ENCODE measurements at regions not wholly inside any gene's neighbourhood (a gene's known extent, or its start where the extent isn't known, plus 50 kb on each side); places are given as distances from the start of the nearest gene placed in this dataset.

DNA sequence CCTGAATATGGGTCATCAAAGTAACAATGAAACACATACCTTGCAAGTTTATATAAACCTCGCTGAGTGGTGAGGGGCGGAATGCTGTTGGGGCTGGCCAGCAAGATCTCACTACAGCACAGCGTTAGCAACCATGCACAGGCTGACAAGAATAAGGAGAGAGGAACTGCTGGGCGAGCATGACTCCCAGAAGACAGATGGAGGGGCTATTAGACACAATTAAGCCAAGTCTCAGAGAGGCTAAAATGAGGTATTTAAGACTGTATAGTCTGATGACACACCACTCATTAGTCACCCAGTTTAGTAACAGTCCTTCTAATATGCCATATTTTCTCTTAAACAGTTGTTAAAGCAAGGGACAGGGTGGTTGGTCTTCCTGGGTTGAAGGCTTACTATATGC lies 340.2 kb upstream of the NR5A2 start:
- H3K36me3 ChIP-seq (ENCODE audit: control insufficient read depth, insufficient read depth, low read length): no peaks in the 10 kb centered on the region
- H3K9me3 ChIP-seq (ENCODE audit: control insufficient read depth, insufficient read depth, low read length): no peaks in the 10 kb centered on the region
- WGBS (ENCODE audit: insufficient coverage, insufficient read length): no CpG with 5 or more reads among the region's 4 CpGs
- no peak overlapping the region for H3K27ac ChIP-seq (ENCODE audit: low read length)
- DNase-seq (ENCODE audit: low read depth, low spot score): no peak
- H3K4me1 ChIP-seq (ENCODE audit: control insufficient read depth, insufficient read depth, low read length): peaks cover 2% of the 10 kb centered on the region; the same call in 1 of the 2 replicates
- H3K27me3 ChIP-seq (ENCODE audit: control insufficient read depth, insufficient read depth, low read length): no peaks in the 10 kb centered on the region
- H3K4me3 ChIP-seq (ENCODE audit: low read length): no peak overlapping the region

DNA sequence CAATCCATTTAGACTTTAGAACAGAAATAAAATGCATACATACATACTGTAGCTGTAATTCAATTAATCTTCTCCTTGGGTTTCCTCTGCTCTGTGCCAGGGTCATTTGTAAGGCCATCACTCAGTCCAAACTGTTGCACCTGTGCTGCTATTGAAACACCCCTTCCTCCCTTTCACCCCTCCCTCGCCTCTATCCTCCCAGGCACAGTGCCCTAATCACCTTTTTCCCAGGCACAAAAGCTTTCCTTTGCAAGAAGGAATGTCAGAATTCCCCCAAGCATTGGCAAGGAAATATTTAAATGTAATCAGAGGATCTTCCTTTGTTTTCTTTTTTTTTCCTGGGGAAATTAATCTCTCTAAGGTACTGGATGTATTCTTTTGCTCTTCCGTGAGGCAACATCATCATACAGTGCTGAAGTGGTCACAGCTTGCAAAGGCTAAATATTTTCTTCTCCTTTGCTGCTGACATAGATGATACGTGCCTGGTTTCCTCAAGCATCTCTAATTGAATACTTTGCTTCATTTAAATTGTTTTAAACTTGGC lies 339.3 kb upstream of the NR5A2 start:
- H3K4me1 ChIP-seq (ENCODE audit: control insufficient read depth, insufficient read depth, low read length): peaks cover 2% of the 10 kb centered on the region; the same call in 1 of the 2 replicates
- no CpG with 5 or more reads among the region's 3 CpGs for whole genome bisulfite sequencing (ENCODE audit: insufficient coverage, insufficient read length)
- DNase-seq (ENCODE audit: low read depth, low spot score): no peak
- no peak overlapping the region for H3K27ac ChIP-seq (ENCODE audit: low read length)
- no peaks in the 10 kb centered on the region for H3K27me3 ChIP-seq (ENCODE audit: control insufficient read depth, insufficient read depth, low read length)
- no peak overlapping the region for H3K4me3 ChIP-seq (ENCODE audit: low read length)
- H3K9me3 ChIP-seq (ENCODE audit: control insufficient read depth, insufficient read depth, low read length): no peaks in the 10 kb centered on the region
- H3K36me3 ChIP-seq (ENCODE audit: control insufficient read depth, insufficient read depth, low read length): no peaks in the 10 kb centered on the region

DNA sequence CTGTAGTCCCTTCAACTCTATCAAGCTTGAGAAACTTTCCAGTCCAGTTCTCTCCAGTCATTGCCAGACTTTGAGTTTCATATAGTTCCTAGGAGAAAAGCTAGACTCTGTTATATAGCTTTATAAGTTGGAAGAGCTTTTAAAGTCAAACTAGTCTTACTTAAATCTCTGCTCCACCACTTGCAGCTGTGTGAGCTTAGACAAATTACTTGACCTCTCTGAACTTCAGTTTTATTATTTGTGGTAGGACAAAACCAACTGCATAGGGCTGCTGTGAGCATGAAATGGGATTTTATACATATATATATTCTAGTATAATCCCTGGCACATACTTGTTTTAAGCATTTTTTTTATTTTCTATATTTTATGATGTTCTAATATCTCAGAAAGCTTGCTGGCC lies 338.7 kb upstream of the NR5A2 start:
- Histone ChIP-seq H3K36me3 (ENCODE audit: control insufficient read depth, insufficient read depth, low read length) (no peaks in the 10 kb centered on the region), H3K4me1 (ENCODE audit: control insufficient read depth, insufficient read depth, low read length) (peaks cover 2% of the 10 kb centered on the region; the same call in 1 of the 2 replicates), H3K27ac (ENCODE audit: low read length) (no peak overlapping the region), H3K27me3 (ENCODE audit: control insufficient read depth, insufficient read depth, low read length) (no peaks in the 10 kb centered on the region), H3K9me3 (ENCODE audit: control insufficient read depth, insufficient read depth, low read length) (no peaks in the 10 kb centered on the region), H3K4me3 (ENCODE audit: low read length) (no peak overlapping the region)
- DNase-seq (ENCODE audit: low read depth, low spot score): no peak

DNA sequence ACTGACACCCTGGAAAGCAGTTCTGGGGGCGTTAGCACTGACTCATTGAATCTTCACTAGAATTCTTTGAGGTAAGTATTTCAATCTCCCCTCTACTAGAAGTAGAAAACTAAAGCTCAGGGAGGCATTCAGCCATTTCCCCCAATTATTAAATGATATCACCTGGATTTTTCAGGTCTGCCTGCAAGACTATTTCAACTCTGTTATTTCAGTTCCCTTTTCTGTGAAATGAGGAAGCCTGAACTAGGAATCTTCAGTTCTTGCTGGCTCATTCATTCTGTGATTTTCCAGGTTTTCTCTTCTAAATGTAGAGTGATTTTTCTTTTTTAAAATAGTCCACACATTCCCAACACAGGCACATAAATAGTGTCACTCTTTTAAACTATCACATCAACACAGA lies 337.0 kb upstream of the NR5A2 start:
- Histone ChIP-seq H3K27ac (ENCODE audit: low read length) (no peak overlapping the region), H3K9me3 (ENCODE audit: control insufficient read depth, insufficient read depth, low read length) (no peaks in the 10 kb centered on the region), H3K36me3 (ENCODE audit: control insufficient read depth, insufficient read depth, low read length) (no peaks in the 10 kb centered on the region), H3K4me1 (ENCODE audit: control insufficient read depth, insufficient read depth, low read length) (peaks cover 2% of the 10 kb centered on the region; the same call in 1 of the 2 replicates), H3K4me3 (ENCODE audit: low read length) (no peak overlapping the region), H3K27me3 (ENCODE audit: control insufficient read depth, insufficient read depth, low read length) (no peaks in the 10 kb centered on the region)
- DNase-seq (ENCODE audit: low read depth, low spot score): no peak
- no CpG with 5 or more reads among the region's 1 CpG for WGBS (ENCODE audit: insufficient coverage, insufficient read length)

DNA sequence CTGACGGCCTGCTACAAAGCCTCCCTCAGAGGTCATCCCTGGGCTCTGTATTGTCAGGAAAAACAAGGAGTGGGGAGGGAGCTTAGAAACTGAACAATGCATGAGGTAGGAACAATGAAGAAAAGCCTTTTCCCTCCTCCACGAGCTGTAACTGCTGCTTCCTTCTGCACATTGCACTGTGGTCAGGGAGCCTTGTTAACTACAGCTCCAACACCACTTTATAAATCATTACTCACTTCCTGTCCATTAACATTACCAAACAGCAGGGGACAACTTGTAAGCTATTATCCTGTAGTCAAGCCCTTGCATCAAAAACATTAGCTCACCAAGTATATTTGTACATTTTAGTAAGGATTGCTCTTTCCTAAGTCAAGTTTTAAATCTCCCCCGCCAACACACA lies 336.0 kb upstream of the NR5A2 start:
- Histone ChIP-seq H3K36me3 (ENCODE audit: control insufficient read depth, insufficient read depth, low read length) (no peaks in the 10 kb centered on the region), H3K27me3 (ENCODE audit: control insufficient read depth, insufficient read depth, low read length) (no peaks in the 10 kb centered on the region), H3K27ac (ENCODE audit: low read length) (no peak overlapping the region), H3K4me3 (ENCODE audit: low read length) (no peak overlapping the region), H3K4me1 (ENCODE audit: control insufficient read depth, insufficient read depth, low read length) (peaks cover 2% of the 10 kb centered on the region; the same call in 1 of the 2 replicates), H3K9me3 (ENCODE audit: control insufficient read depth, insufficient read depth, low read length) (no peaks in the 10 kb centered on the region)
- no peak for DNase-seq (ENCODE audit: low read depth, low spot score)
- WGBS (ENCODE audit: insufficient coverage, insufficient read length): 100% methylated on average over 1 of the region's 3 CpGs

DNA sequence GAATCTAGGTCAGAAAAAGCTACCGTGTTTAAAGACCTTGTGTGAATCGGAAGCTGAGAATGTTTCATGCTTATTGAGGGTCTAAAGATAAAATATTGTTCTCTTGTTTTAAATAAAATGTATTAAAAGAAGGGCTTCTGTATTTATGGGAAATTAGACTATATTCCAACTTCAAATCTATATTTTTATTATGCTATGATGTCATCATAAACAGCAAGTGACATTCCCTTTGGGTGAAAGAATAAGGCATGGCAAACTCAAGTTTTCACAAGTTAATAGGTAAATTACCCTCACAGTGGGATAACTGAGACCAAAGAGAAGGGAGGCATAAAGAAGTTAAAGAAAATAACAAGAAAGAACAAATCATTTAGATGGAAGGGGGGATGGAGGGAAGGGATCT lies 333.8 kb upstream of the NR5A2 start:
- DNase-seq (ENCODE audit: low read depth, low spot score): no peak
- H3K4me1 ChIP-seq (ENCODE audit: control insufficient read depth, insufficient read depth, low read length): no peaks in the 10 kb centered on the region; the same call in 1 of the 2 replicates
- no peak overlapping the region for H3K4me3 ChIP-seq (ENCODE audit: low read length)
- H3K9me3 ChIP-seq (ENCODE audit: control insufficient read depth, insufficient read depth, low read length): no peaks in the 10 kb centered on the region
- H3K27me3 ChIP-seq (ENCODE audit: control insufficient read depth, insufficient read depth, low read length): no peaks in the 10 kb centered on the region
- no peaks in the 10 kb centered on the region for H3K36me3 ChIP-seq (ENCODE audit: control insufficient read depth, insufficient read depth, low read length)
- H3K27ac ChIP-seq (ENCODE audit: low read length): no peak overlapping the region
- no CpG with 5 or more reads among the region's 2 CpGs for WGBS (ENCODE audit: insufficient coverage, insufficient read length)

DNA sequence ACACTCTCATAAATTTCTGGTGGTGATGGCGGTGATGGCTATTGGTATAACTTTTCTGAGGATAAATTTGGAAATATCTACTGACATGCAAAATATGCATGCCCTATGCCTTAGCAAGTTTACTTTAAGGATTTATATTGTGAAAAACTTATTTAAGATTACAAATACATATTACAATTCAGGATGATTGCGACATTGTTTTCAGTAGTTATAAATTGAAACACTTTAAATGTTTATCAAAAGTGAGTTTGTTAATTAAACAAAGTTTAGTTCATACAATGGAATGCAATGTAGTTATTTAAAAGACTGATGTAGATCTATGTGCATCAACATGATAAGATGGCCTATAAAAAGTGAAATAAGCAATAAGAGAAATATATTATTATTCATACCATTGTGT lies 331.3 kb upstream of the NR5A2 start:
- Histone ChIP-seq H3K36me3 (ENCODE audit: control insufficient read depth, insufficient read depth, low read length) (no peaks in the 10 kb centered on the region), H3K4me1 (ENCODE audit: control insufficient read depth, insufficient read depth, low read length) (no peaks in the 10 kb centered on the region; the same call in 1 of the 2 replicates), H3K27me3 (ENCODE audit: control insufficient read depth, insufficient read depth, low read length) (no peaks in the 10 kb centered on the region), H3K9me3 (ENCODE audit: control insufficient read depth, insufficient read depth, low read length) (no peaks in the 10 kb centered on the region), H3K27ac (ENCODE audit: low read length) (no peak overlapping the region), H3K4me3 (ENCODE audit: low read length) (no peak overlapping the region)
- DNase-seq (ENCODE audit: low read depth, low spot score): no peak
- no CpG with 5 or more reads among the region's 2 CpGs for WGBS (ENCODE audit: insufficient coverage, insufficient read length)

DNA sequence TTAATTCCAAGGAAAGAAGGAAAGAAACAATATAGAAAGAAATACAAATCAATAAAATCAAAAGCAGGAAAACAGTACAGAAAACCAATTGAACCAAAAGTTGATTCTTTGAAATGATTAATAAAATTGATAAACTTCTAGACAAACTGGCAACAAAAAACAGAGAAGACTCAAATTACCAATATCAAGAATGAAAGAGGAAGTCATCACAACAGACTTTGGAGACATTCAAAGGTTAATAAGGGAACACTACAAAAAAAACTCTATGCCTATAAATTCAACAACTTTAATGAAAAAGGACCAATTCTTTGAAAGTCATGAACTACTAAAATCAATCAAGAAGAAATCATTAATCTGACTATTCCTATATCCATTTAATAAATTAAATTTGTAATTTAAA lies 329.3 kb upstream of the NR5A2 start:
- DNase-seq (ENCODE audit: low read depth, low spot score): no peak
- no peaks in the 10 kb centered on the region for H3K4me1 ChIP-seq (ENCODE audit: control insufficient read depth, insufficient read depth, low read length)

DNA sequence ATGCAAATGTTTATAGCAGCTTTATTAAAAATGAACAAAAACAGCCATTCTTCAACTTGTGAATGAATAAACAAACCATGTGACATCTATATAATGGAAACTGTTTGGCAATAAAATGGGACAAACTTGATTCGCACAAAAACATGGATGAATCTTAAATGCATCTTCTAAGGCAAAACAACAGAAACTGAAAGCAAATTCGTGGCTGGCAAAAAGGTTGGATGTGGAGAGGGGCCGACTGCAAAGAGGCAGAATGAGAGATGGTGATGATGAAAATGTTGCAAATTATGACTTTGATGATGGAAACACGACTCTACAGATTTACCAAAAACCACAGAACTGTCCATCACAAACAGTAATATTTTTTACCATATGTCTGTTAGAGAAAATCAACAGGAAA lies 327.0 kb upstream of the NR5A2 start:
- no peaks in the 10 kb centered on the region for H3K4me1 ChIP-seq (ENCODE audit: control insufficient read depth, insufficient read depth, low read length)
- H3K4me3 ChIP-seq (ENCODE audit: low read length): no peak overlapping the region
- no peak overlapping the region for H3K27ac ChIP-seq (ENCODE audit: low read length)
- H3K9me3 ChIP-seq (ENCODE audit: control insufficient read depth, insufficient read depth, low read length): no peaks in the 10 kb centered on the region
- no CpG with 5 or more reads among the region's 4 CpGs for WGBS (ENCODE audit: insufficient coverage, insufficient read length)
- DNase-seq (ENCODE audit: low read depth, low spot score): no peak
- H3K36me3 ChIP-seq (ENCODE audit: control insufficient read depth, insufficient read depth, low read length): no peaks in the 10 kb centered on the region
- no peaks in the 10 kb centered on the region for H3K27me3 ChIP-seq (ENCODE audit: control insufficient read depth, insufficient read depth, low read length)

More for the DNA sequence above, 329.3 kb upstream of the NR5A2 start:
- no peaks in the 10 kb centered on the region for H3K9me3 ChIP-seq (ENCODE audit: control insufficient read depth, insufficient read depth, low read length)
- no peak overlapping the region for H3K27ac ChIP-seq (ENCODE audit: low read length)
- no peak overlapping the region for H3K4me3 ChIP-seq (ENCODE audit: low read length)
- no peaks in the 10 kb centered on the region for H3K36me3 ChIP-seq (ENCODE audit: control insufficient read depth, insufficient read depth, low read length)
- H3K27me3 ChIP-seq (ENCODE audit: control insufficient read depth, insufficient read depth, low read length): no peaks in the 10 kb centered on the region

DNA sequence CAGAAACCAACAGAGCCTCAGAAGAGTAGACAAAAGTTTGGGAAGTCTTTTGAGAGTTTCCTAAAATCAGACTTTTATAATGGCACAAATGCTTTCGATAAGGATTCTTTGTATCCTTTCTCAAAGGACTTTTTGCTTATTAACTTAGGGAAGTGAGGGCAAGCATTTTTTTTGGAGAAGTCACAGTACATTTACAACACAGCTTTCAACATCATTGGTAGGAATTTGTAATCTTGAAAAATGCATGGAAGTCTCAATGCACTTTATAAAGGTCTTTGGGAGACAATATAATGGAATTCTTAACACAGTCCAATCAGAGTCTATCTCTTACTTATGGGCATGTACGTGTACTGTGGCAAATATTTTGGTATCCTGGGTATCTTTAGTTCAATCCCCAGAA lies 325.8 kb upstream of the NR5A2 start:
- no peaks in the 10 kb centered on the region for H3K4me1 ChIP-seq (ENCODE audit: control insufficient read depth, insufficient read depth, low read length)
- no CpG with 5 or more reads among the region's 2 CpGs for WGBS (ENCODE audit: insufficient coverage, insufficient read length)
- DNase-seq (ENCODE audit: low read depth, low spot score): no peak
- no peak overlapping the region for H3K27ac ChIP-seq (ENCODE audit: low read length)
- no peaks in the 10 kb centered on the region for H3K27me3 ChIP-seq (ENCODE audit: control insufficient read depth, insufficient read depth, low read length)
- no peaks in the 10 kb centered on the region for H3K36me3 ChIP-seq (ENCODE audit: control insufficient read depth, insufficient read depth, low read length)
- H3K4me3 ChIP-seq (ENCODE audit: low read length): no peak overlapping the region
- H3K9me3 ChIP-seq (ENCODE audit: control insufficient read depth, insufficient read depth, low read length): no peaks in the 10 kb centered on the region

DNA sequence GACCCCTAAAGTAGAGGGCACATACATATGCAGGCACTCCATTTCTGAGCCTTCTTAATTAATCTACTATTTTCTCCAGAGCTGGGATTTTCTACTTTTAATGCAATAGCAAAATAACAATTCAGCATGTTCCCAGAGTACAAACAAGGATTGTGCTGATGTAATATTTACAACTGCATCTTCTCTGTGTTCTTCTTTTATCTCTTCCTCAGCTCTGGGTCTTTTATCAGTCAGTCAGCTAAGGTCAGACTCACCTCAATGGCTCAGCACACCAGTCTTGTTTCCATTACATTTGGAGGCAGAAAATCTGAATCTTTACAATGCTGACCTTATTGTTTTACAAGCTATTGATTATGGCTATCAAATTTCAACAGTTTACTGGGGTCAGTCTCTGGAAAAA lies 323.3 kb upstream of the NR5A2 start:
- Histone ChIP-seq H3K4me3 (ENCODE audit: low read length) (no peak overlapping the region), H3K36me3 (ENCODE audit: control insufficient read depth, insufficient read depth, low read length) (no peaks in the 10 kb centered on the region)
- no peak for DNase-seq (ENCODE audit: low read depth, low spot score)

More for the DNA sequence above, 323.3 kb upstream of the NR5A2 start:
- no peaks in the 10 kb centered on the region for H3K9me3 ChIP-seq (ENCODE audit: control insufficient read depth, insufficient read depth, low read length)
- H3K4me1 ChIP-seq (ENCODE audit: control insufficient read depth, insufficient read depth, low read length): no peaks in the 10 kb centered on the region
- H3K27me3 ChIP-seq (ENCODE audit: control insufficient read depth, insufficient read depth, low read length): no peaks in the 10 kb centered on the region
- no peak overlapping the region for H3K27ac ChIP-seq (ENCODE audit: low read length)
